Ectodermal cell (in vitro differentiated cells): ENCODE measurements at regions not wholly inside any gene's neighbourhood (a gene's known extent, or its start where the extent isn't known, plus 50 kb on each side); places are given as distances from the start of the nearest gene placed in this dataset.
"Not testable (repeated sequence)": the region's sequence is repeated elsewhere in the genome, so short reads cannot be mapped to it uniquely, and the experiment has no call there.

ENCODE experiments used
- H3K27ac ChIP-seq: 2 replicates; pipeline ENCODE4 v1.7.0; 2013; ENCODE audit warnings: mild to moderate bottlenecking, low read depth, low read length; ENCODE audit not compliant: insufficient read depth, poor library complexity, severe bottlenecking
- H3K27me3 ChIP-seq: 2 replicates; pipeline ENCODE4 v1.7.0; 2013; ENCODE audit warnings: mild to moderate bottlenecking, low read length; ENCODE audit not compliant: insufficient read depth, control insufficient read depth, poor library complexity, severe bottlenecking
- H3K36me3 ChIP-seq: one replicate; pipeline ENCODE4 v1.7.0; 2013; ENCODE audit warnings: low read length; ENCODE audit not compliant: control insufficient read depth, insufficient read depth
- H3K4me1 ChIP-seq: one replicate; pipeline ENCODE4 v1.7.0; 2013; ENCODE audit warnings: low read length; ENCODE audit not compliant: control insufficient read depth, insufficient read depth
- H3K4me3 ChIP-seq: 2 replicates; pipeline ENCODE4 v1.7.0; 2013; ENCODE audit warnings: low read depth, low read length, control low read depth; ENCODE audit not compliant: insufficient read depth
- H3K9me3 ChIP-seq: 2 replicates; pipeline ENCODE4 v1.7.0; 2013; ENCODE audit warnings: mild to moderate bottlenecking, low read length, moderate library complexity; ENCODE audit not compliant: control insufficient read depth
- WGBS, 2 experiments: methylation state at CpG; one replicate each; pipeline ENCODE4 v1.1.7; 2013; ENCODE audit warnings: missing lambda C conversion rate in 2 of 2; 5-methylcytosine and 5-hydroxymethylcytosine counted together

DNA sequence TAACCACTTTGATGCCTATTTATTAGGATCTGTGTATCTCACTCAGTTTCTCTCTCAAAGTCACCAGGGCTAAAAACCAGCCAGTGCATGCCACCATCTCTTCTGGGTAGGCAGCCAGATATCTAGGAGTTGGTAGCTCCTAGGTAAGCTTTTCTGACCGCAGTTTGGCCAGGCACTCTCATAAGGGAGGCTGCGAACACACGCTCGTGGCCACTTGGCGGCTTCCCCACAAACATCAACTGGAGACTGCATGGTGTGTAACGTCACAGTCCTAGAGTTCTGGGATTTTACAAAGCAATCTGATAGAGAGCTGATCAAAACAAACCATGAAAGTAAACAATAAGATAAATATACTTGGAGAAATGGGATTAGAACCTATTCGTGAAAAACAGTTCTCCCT is 424.3 kb upstream of the ACVR2A start:
- H3K4me1 ChIP-seq, result no peaks in the 10 kb centered on the region
- 82 to 88% methylated on average over 6 to 7 of the region's 7 CpGs for WGBS, 2 experiments
- H3K27ac ChIP-seq, result no peak overlapping the region
- H3K9me3 ChIP-seq, result no peaks in the 10 kb centered on the region
- no peak overlapping the region for H3K4me3 ChIP-seq
- H3K27me3 ChIP-seq, result no peaks in the 10 kb centered on the region
- H3K36me3 ChIP-seq, result no peaks in the 10 kb centered on the region

- Histone ChIP-seq H3K27ac (no peak overlapping the region), H3K4me1 (no peaks in the 10 kb centered on the region), H3K27me3 (no peaks in the 10 kb centered on the region), H3K4me3 (no peak overlapping the region), H3K36me3 (no peaks in the 10 kb centered on the region), H3K9me3 (no peaks in the 10 kb centered on the region)
- 92 to 94% methylated on average over 3 to 4 of the region's 4 CpGs for WGBS, 2 experiments
Measured at GRCh38 chr2:147416099-147416498, 428.7 kb upstream of the ACVR2A start.

GRCh38 chr2:147414656-147415055 is 430.2 kb upstream of the ACVR2A start:
- H3K4me3 ChIP-seq, H3K9me3 ChIP-seq, H3K4me1 ChIP-seq, H3K36me3 ChIP-seq, H3K27me3 ChIP-seq, H3K27ac ChIP-seq: not testable (repeated sequence)
- 100% methylated on average over 1 of the region's 1 CpG; no CpG with 5 or more reads in 1 of the 2 experiments for WGBS, 2 experiments

DNA sequence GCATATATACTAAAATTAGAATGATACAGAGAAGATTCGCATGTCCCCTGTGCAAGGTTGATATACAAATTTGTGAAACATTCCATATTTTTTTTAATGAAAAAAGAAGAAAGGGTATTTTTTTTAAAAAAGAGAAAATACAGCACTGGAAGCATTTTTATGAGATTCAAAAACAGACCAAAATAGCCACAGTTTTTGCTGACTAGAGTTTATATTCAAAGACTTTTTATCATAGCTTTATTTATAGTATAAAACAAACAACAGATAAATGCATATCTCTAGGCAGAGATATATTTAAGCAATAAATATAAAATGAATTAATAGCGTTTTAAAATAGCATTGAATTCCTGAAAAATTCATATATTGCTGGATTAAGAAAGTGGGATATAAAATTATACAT is 436.5 kb upstream of the ACVR2A start:
- no peaks in the 10 kb centered on the region for H3K27me3 ChIP-seq
- no peak overlapping the region for H3K27ac ChIP-seq
- H3K4me3 ChIP-seq, result no peak overlapping the region
- 100% methylated on average over 1 of the region's 2 CpGs; no CpG with 5 or more reads in 1 of the 2 experiments for WGBS, 2 experiments
- H3K9me3 ChIP-seq, result no peaks in the 10 kb centered on the region
- H3K4me1 ChIP-seq, result no peaks in the 10 kb centered on the region
- no peaks in the 10 kb centered on the region for H3K36me3 ChIP-seq

- Histone ChIP-seq H3K27ac (no peak overlapping the region), H3K4me1 (no peaks in the 10 kb centered on the region), H3K27me3 (no peaks in the 10 kb centered on the region), H3K4me3 (no peak overlapping the region), H3K36me3 (no peaks in the 10 kb centered on the region), H3K9me3 (no peaks in the 10 kb centered on the region)
- 88 to 97% methylated on average over 1 of the region's 1 CpG for WGBS, 2 experiments
Measured at GRCh38 chr2:147405651-147406050, 439.2 kb upstream of the ACVR2A start.

DNA sequence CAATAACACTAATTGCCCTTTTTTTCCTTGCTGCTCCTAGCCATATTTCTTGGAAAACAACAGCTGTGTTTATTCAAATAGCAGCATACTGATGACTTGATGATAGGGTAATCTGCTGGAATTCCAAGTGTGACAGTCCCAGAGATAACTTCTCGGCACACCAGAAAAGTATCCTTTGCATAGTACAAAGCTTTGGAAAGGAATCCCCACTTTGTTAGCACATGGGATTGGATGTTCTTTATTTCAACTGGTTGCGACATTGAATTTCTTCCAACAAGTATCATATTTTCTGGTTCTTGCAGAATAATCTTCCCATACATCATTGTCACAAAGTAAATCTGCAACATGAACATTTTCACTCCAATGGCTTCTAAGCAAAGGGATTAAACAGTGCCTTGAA is 445.8 kb upstream of the ACVR2A start:
- Histone ChIP-seq H3K27ac (no peak overlapping the region), H3K36me3 (no peaks in the 10 kb centered on the region), H3K9me3 (no peaks in the 10 kb centered on the region), H3K4me3 (no peak overlapping the region), H3K4me1 (no peaks in the 10 kb centered on the region), H3K27me3 (no peaks in the 10 kb centered on the region)
- WGBS, 2 experiments, result 97 to 98% methylated on average over 2 of the region's 2 CpGs

DNA sequence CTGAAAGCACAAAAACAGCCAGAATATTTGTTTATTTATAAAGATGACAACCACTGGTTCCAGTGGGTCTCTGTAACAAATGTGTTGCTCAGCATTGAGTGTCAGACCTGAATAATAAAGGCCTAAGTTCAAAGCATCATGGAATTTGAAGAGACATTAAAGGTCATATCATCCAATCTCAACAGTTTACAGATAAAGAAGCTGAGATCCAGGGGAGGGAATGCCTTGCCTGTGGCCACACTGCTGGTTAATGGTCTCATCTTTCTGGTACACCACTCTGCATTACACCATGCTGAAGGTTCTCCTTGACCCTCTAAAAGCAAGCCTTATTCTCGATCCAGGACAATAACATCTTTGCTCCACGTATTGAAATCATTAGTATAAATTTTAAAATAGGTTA is 446.5 kb upstream of the ACVR2A start:
- Histone ChIP-seq H3K4me3 (no peak overlapping the region), H3K27me3 (no peaks in the 10 kb centered on the region), H3K36me3 (no peaks in the 10 kb centered on the region), H3K4me1 (no peaks in the 10 kb centered on the region), H3K9me3 (no peaks in the 10 kb centered on the region), H3K27ac (no peak overlapping the region)
- 100% methylated on average over 2 of the region's 2 CpGs; no CpG with 5 or more reads in 1 of the 2 experiments for WGBS, 2 experiments

GRCh38 chr2:147396890-147397289 is 447.9 kb upstream of the ACVR2A start:
- Histone ChIP-seq H3K27me3 (no peaks in the 10 kb centered on the region), H3K27ac (no peak overlapping the region), H3K4me3 (no peak overlapping the region), H3K36me3 (no peaks in the 10 kb centered on the region), H3K9me3 (no peaks in the 10 kb centered on the region), H3K4me1 (no peaks in the 10 kb centered on the region)
- 93 to 94% methylated on average over 3 of the region's 3 CpGs for WGBS, 2 experiments

GRCh38 chr2:147394179-147394790 is 450.5 kb upstream of the ACVR2A start:
- Histone ChIP-seq H3K4me3 (no peak overlapping the region), H3K27ac (no peak overlapping the region), H3K27me3 (no peaks in the 10 kb centered on the region), H3K36me3 (no peaks in the 10 kb centered on the region), H3K4me1 (no peaks in the 10 kb centered on the region), H3K9me3 (no peaks in the 10 kb centered on the region)

DNA sequence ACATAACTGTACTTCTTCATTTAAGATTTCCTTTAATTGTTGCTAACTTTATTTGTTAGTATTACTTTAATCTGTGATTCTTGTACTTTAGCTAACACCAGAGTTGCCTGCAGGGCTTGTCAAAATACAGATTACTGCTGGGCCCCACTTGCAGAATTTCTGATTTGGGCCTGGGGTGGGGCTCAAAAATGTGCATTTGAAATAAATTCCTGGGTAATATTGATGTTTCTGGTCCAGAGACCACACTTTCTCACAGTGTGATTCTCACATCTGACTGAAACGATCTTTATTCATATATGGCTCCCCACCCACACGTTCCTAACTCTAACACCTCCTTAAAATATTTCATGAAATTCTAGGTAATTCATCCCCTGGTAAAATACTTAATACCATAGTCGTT is 452.6 kb upstream of the ACVR2A start:
- Histone ChIP-seq H3K4me1 (no peaks in the 10 kb centered on the region), H3K27me3 (no peaks in the 10 kb centered on the region), H3K36me3 (no peaks in the 10 kb centered on the region), H3K27ac (no peak overlapping the region), H3K4me3 (no peak overlapping the region), H3K9me3 (no peaks in the 10 kb centered on the region)
- 98 to 100% methylated on average over 2 of the region's 3 CpGs for WGBS, 2 experiments

- Histone ChIP-seq H3K4me3 (no peak overlapping the region), H3K36me3 (no peaks in the 10 kb centered on the region), H3K4me1 (no peaks in the 10 kb centered on the region), H3K9me3 (no peaks in the 10 kb centered on the region), H3K27ac (no peak overlapping the region), H3K27me3 (no peaks in the 10 kb centered on the region)
- 89% methylated on average over 3 of the region's 3 CpGs; no CpG with 5 or more reads in 1 of the 2 experiments for WGBS, 2 experiments
Measured at GRCh38 chr2:147390475-147390874, 454.4 kb upstream of the ACVR2A start.
